ENCODE measurements at regions not wholly inside any gene's neighbourhood (a gene's known extent, or its start where the extent isn't known, plus 50 kb on each side); places are given as distances from the start of the nearest gene placed in this dataset.
"Not testable (repeated sequence)": the region's sequence is repeated elsewhere in the genome, so short reads cannot be mapped to it uniquely, and the experiment has no call there.

DNA sequence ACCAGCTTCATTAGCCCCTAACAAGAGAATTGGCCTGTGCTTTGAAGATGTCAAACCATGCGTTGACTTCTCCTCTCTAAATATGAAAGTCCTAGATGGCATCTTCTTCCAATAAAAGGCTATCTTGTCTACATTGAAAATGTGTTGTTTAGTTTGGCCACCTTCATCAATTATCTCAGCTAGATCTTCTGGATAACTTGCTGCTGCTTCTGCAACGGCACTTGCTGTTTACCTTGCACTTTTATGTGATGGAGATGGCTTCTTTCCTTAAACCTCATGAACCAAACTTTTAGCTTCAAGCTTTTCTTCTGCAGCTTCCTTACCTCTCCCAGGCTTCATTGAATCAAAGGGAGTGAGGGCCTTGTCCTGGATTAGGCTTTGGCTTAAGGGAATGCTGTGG, 58.6 kb upstream of the CSNK1E start:
- POLR2A ChIA-PET; H3K4me2 ChIP-seq (ENCODE audit: control insufficient read depth, insufficient read depth); ATAC-seq; BruUV-seq (replicated peaks); H3K9ac ChIP-seq (ENCODE audit: control insufficient read depth, insufficient read depth, low read length); RAD21 ChIA-PET (ENCODE audit: unreplicated experiment); H3K4me3 ChIP-seq; intact Hi-C loops (cut with micrococcal nuclease; ENCODE audit: unreplicated experiment); H3K27me3 ChIP-seq (replicated peaks in 1 of 2; ENCODE audit: control insufficient read depth in 2 of 2, insufficient read depth in 2 of 2, low read length in 1 of 2); DNase-seq (ENCODE audit: low read depth, low spot score); H3K79me2 ChIP-seq (ENCODE audit: control insufficient read depth, insufficient read depth, low read length); H3K36me3 ChIP-seq (ENCODE audit: control insufficient read depth in 2 of 2, insufficient read depth in 2 of 2, low read length in 1 of 2); H3K9me3 ChIP-seq (replicated peaks; ENCODE audit: control insufficient read depth, insufficient read depth, low read length); CTCF ChIA-PET; FAIRE-seq; H3K27ac ChIP-seq (ENCODE audit: control insufficient read depth, insufficient read depth); H4K20me1 ChIP-seq (ENCODE audit: control insufficient read depth, insufficient read depth); H2AFZ ChIP-seq (ENCODE audit: control insufficient read depth, low read depth, low read length); SMC1A ChIA-PET (ENCODE audit: uncharacterized antibody, unreplicated experiment); in situ Hi-C loops (cut with MboI): not testable (repeated sequence)
- peaks cover 10% of the 10 kb centered on the region for H3K4me1 ChIP-seq (ENCODE audit: control insufficient read depth, insufficient read depth, low read length)
- WGBS (ENCODE audit: insufficient coverage, insufficient replicate concordance, low lambda C conversion rate, missing lambda C conversion rate) = 30% methylated on average over 2 of the region's 2 CpGs

DNA sequence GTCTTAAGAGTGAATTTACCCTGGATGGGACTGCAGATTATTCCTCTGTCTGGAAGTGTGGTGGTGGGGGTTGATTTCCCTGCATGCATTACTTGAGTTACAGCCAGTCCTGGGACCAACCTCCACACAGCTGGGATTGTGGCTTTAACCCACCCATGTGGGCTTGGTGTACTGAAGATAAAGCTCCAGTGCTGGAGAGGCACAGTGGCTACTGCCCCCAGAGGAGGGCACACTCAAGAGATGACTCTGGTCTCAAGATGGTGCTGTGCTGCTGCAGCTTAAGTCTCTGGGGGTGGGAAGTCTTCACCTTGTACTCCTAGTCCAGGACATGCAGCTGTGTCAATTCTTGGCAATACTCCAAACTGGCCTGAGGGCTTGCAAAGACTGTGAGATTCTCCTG, 57.8 kb upstream of the CSNK1E start:
- FAIRE-seq; H2AFZ ChIP-seq (ENCODE audit: control insufficient read depth, low read depth, low read length); intact Hi-C loops (cut with micrococcal nuclease; ENCODE audit: unreplicated experiment); H3K4me3 ChIP-seq; H3K27me3 ChIP-seq (replicated peaks in 1 of 2; ENCODE audit: control insufficient read depth in 2 of 2, insufficient read depth in 2 of 2, low read length in 1 of 2); H3K9me3 ChIP-seq (replicated peaks; ENCODE audit: control insufficient read depth, insufficient read depth, low read length); ATAC-seq; H3K9ac ChIP-seq (ENCODE audit: control insufficient read depth, insufficient read depth, low read length); CTCF ChIA-PET; BruUV-seq (replicated peaks); in situ Hi-C loops (cut with MboI); POLR2A ChIA-PET; H3K4me2 ChIP-seq (ENCODE audit: control insufficient read depth, insufficient read depth); H4K20me1 ChIP-seq (ENCODE audit: control insufficient read depth, insufficient read depth); SMC1A ChIA-PET (ENCODE audit: uncharacterized antibody, unreplicated experiment); H3K27ac ChIP-seq (ENCODE audit: control insufficient read depth, insufficient read depth); RAD21 ChIA-PET (ENCODE audit: unreplicated experiment); H3K36me3 ChIP-seq (ENCODE audit: control insufficient read depth in 2 of 2, insufficient read depth in 2 of 2, low read length in 1 of 2); H3K79me2 ChIP-seq (ENCODE audit: control insufficient read depth, insufficient read depth, low read length); DNase-seq (ENCODE audit: low read depth, low spot score): not testable (repeated sequence)
- H3K4me1 ChIP-seq (ENCODE audit: control insufficient read depth, insufficient read depth, low read length) = peaks cover 10% of the 10 kb centered on the region

DNA sequence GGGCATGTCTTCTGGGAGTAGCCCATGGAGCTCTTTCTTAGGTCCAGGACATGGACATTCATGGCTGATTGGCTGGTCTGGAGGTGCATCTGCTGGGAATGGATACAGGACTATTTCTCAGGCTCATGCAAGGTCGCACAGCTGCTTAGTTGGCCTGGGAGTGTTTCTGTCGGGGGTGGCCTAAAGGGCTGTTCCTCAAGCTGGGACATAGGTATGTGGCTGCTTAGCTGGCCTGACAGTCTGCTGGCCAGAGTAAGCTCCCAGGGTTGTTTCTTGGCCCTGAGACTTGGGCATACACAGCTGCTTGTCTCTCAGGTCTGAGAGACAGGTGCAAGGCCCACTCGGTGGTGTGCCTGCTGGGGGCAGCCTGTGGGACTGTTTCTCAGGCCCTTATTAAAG, 57.2 kb upstream of the CSNK1E start:
- Histone ChIP-seq H3K27ac (ENCODE audit: control insufficient read depth, insufficient read depth) (peak overlapping the region; percentile 45), H3K4me1 (ENCODE audit: control insufficient read depth, insufficient read depth, low read length) (peaks cover 10% of the 10 kb centered on the region)
- ATAC-seq; H3K4me3 ChIP-seq; H3K79me2 ChIP-seq (ENCODE audit: control insufficient read depth, insufficient read depth, low read length); DNase-seq (ENCODE audit: low read depth, low spot score); H3K36me3 ChIP-seq (ENCODE audit: control insufficient read depth in 2 of 2, insufficient read depth in 2 of 2, low read length in 1 of 2); H2AFZ ChIP-seq (ENCODE audit: control insufficient read depth, low read depth, low read length); H3K27me3 ChIP-seq (replicated peaks in 1 of 2; ENCODE audit: control insufficient read depth in 2 of 2, insufficient read depth in 2 of 2, low read length in 1 of 2); intact Hi-C loops (cut with micrococcal nuclease; ENCODE audit: unreplicated experiment); H3K9ac ChIP-seq (ENCODE audit: control insufficient read depth, insufficient read depth, low read length); SMC1A ChIA-PET (ENCODE audit: uncharacterized antibody, unreplicated experiment); in situ Hi-C loops (cut with MboI); H3K4me2 ChIP-seq (ENCODE audit: control insufficient read depth, insufficient read depth); H3K9me3 ChIP-seq (replicated peaks; ENCODE audit: control insufficient read depth, insufficient read depth, low read length); H4K20me1 ChIP-seq (ENCODE audit: control insufficient read depth, insufficient read depth); BruUV-seq (replicated peaks); FAIRE-seq; POLR2A ChIA-PET: not testable (repeated sequence)
- 6% methylated on average over 3 of the region's 3 CpGs for WGBS (ENCODE audit: insufficient coverage, insufficient replicate concordance, low lambda C conversion rate, missing lambda C conversion rate)
- TF ChIP-seq, protein P1, sequence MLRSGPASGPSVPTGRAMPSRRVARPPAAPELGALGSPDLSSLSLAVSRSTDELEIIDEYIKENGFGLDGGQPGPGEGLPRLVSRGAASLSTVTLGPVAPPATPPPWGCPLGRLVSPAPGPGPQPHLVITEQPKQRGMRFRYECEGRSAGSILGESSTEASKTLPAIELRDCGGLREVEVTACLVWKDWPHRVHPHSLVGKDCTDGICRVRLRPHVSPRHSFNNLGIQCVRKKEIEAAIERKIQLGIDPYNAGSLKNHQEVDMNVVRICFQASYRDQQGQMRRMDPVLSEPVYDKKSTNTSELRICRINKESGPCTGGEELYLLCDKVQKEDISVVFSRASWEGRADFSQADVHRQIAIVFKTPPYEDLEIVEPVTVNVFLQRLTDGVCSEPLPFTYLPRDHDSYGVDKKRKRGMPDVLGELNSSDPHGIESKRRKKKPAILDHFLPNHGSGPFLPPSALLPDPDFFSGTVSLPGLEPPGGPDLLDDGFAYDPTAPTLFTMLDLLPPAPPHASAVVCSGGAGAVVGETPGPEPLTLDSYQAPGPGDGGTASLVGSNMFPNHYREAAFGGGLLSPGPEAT (IDR thresholded peaks at IDR 0.05; ENCODE audit: low read depth) = 0 out of 2 replicates have a peak, but pooled peaks have one; percentile 3
- TF ChIP-seq, protein P2, sequence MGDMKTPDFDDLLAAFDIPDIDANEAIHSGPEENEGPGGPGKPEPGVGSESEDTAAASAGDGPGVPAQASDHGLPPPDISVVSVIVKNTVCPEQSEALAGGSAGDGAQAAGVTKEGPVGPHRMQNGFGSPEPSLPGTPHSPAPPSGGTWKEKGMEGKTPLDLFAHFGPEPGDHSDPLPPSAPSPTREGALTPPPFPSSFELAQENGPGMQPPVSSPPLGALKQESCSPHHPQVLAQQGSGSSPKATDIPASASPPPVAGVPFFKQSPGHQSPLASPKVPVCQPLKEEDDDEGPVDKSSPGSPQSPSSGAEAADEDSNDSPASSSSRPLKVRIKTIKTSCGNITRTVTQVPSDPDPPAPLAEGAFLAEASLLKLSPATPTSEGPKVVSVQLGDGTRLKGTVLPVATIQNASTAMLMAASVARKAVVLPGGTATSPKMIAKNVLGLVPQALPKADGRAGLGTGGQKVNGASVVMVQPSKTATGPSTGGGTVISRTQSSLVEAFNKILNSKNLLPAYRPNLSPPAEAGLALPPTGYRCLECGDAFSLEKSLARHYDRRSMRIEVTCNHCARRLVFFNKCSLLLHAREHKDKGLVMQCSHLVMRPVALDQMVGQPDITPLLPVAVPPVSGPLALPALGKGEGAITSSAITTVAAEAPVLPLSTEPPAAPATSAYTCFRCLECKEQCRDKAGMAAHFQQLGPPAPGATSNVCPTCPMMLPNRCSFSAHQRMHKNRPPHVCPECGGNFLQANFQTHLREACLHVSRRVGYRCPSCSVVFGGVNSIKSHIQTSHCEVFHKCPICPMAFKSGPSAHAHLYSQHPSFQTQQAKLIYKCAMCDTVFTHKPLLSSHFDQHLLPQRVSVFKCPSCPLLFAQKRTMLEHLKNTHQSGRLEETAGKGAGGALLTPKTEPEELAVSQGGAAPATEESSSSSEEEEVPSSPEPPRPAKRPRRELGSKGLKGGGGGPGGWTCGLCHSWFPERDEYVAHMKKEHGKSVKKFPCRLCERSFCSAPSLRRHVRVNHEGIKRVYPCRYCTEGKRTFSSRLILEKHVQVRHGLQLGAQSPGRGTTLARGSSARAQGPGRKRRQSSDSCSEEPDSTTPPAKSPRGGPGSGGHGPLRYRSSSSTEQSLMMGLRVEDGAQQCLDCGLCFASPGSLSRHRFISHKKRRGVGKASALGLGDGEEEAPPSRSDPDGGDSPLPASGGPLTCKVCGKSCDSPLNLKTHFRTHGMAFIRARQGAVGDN (IDR thresholded peaks at IDR 0.05) = peak; percentile 1; the same call in 1 of the 2 replicates
- CTCF ChIA-PET = interaction anchor here (0.6 to 1.2 kb wide), 4 partner anchors 74 to 322 kb away, joined by 3 to 4 read pairs (median 3); no protein-coding TSS in a partner anchor
- RAD21 ChIA-PET (ENCODE audit: unreplicated experiment) = interaction anchor here (1.2 kb wide), 1 partner anchor 69 kb away, joined by 3 read pairs; no protein-coding TSS in a partner anchor
